GM12891 (cell line): ENCODE measurements at regions not wholly inside any gene's neighbourhood (a gene's known extent, or its start where the extent isn't known, plus 50 kb on each side); places are given as distances from the start of the nearest gene placed in this dataset.

Source experiments
- PAX5 ChIP-seq: IDR thresholded peaks from 2 replicates; pipeline ENCODE4 v1.6.1; 2011; ENCODE audit warnings: low read length, moderate library complexity, mild to moderate bottlenecking; ENCODE audit not compliant: insufficient read depth, severe bottlenecking
- POLR2A ChIP-seq: IDR thresholded peaks from 2 replicates; pipeline ENCODE4 v1.6.1; 2011; ENCODE audit warnings: low read depth, low read length, control low read depth
- POLR2AphosphoS5 ChIP-seq: IDR thresholded peaks from 2 replicates; pipeline ENCODE4 v1.6.1; 2011; ENCODE audit warnings: low read depth, low read length, control low read depth
- POU2F2 ChIP-seq: IDR thresholded peaks from 2 replicates; pipeline ENCODE4 v1.6.1; 2011; ENCODE audit warnings: low read depth, mild to moderate bottlenecking, control low read depth, low read length, moderate library complexity
- SPI1 ChIP-seq: IDR thresholded peaks from 2 replicates; pipeline ENCODE4 v1.6.1; 2011; ENCODE audit warnings: low read depth, low read length, control low read depth
- TAF1 ChIP-seq: IDR thresholded peaks from 2 replicates; pipeline ENCODE4 v1.6.1; 2011; ENCODE audit warnings: low read depth, low read length, control low read depth

- TF ChIP-seq POLR2AphosphoS5 (no peak), POU2F2 (no peak), PAX5 (no peak), TAF1 (no peak), POLR2A (no peak), SPI1 (no peak)
Measured at GRCh38 chr13:64877176-64877575, 2353.0 kb downstream of the PCDH9 start.
